Skeletal muscle satellite cell (primary cell): ENCODE measurements at regions not wholly inside any gene's neighbourhood (a gene's known extent, or its start where the extent isn't known, plus 50 kb on each side); places are given as distances from the start of the nearest gene placed in this dataset.

Experiments
- H3K27me3 ChIP-seq: 2 replicates; pipeline ENCODE4 v1.7.0; 2013; ENCODE audit warnings: low read length; ENCODE audit not compliant: control insufficient read depth, insufficient read depth
- H3K36me3 ChIP-seq: 2 replicates; pipeline ENCODE4 v1.7.0; 2013; ENCODE audit warnings: mild to moderate bottlenecking, control low read depth, low read length; ENCODE audit not compliant: insufficient read depth
- H3K4me1 ChIP-seq: 2 replicates; pipeline ENCODE4 v1.7.0; 2013; ENCODE audit warnings: low read length; ENCODE audit not compliant: control insufficient read depth, insufficient read depth
- H3K4me2 ChIP-seq: 2 replicates; pipeline ENCODE4 v1.7.0; 2013; ENCODE audit warnings: mild to moderate bottlenecking, low read length
- H3K4me3 ChIP-seq: 2 replicates; pipeline ENCODE4 v1.7.0; 2013; ENCODE audit warnings: low read length
- H3K9ac ChIP-seq: 2 replicates; pipeline ENCODE4 v1.7.0; 2013; ENCODE audit warnings: mild to moderate bottlenecking, low read depth, low read length, moderate library complexity
- H3K9me3 ChIP-seq: replicated peaks from 2 replicates; pipeline ENCODE4 v1.7.0; 2013; ENCODE audit warnings: mild to moderate bottlenecking, control low read depth, low read length

- Histone ChIP-seq H3K9me3 (no peaks in the 10 kb centered on the region), H3K4me2 (no peak overlapping the region), H3K4me1 (no peaks in the 10 kb centered on the region), H3K36me3 (no peaks in the 10 kb centered on the region), H3K4me3 (no peak overlapping the region), H3K9ac (no peak overlapping the region), H3K27me3 (no peaks in the 10 kb centered on the region)
Measured at GRCh38 chr17:33651686-33652085, 358.6 kb upstream of the ASIC2 start.

GRCh38 chr17:33652731-33653398 lies 359.8 kb upstream of the ASIC2 start:
- H3K4me3 ChIP-seq, result no peak overlapping the region
- H3K4me2 ChIP-seq, result no peak overlapping the region
- H3K27me3 ChIP-seq, result no peaks in the 10 kb centered on the region
- H3K36me3 ChIP-seq, result no peaks in the 10 kb centered on the region
- no peaks in the 10 kb centered on the region for H3K4me1 ChIP-seq
- no peak overlapping the region for H3K9ac ChIP-seq
- no peaks in the 10 kb centered on the region for H3K9me3 ChIP-seq

- Histone ChIP-seq H3K9me3 (no peaks in the 10 kb centered on the region), H3K4me3 (no peak overlapping the region), H3K4me1 (no peaks in the 10 kb centered on the region), H3K27me3 (no peaks in the 10 kb centered on the region), H3K36me3 (no peaks in the 10 kb centered on the region), H3K4me2 (no peak overlapping the region), H3K9ac (no peak overlapping the region)
Measured at GRCh38 chr17:33653399-33653788, 360.3 kb upstream of the ASIC2 start.

GRCh38 chr17:33657181-33657580 lies 364.1 kb upstream of the ASIC2 start:
- Histone ChIP-seq H3K4me3 (no peak overlapping the region), H3K9ac (no peak overlapping the region), H3K4me1 (no peaks in the 10 kb centered on the region), H3K27me3 (no peaks in the 10 kb centered on the region), H3K36me3 (no peaks in the 10 kb centered on the region), H3K4me2 (no peak overlapping the region), H3K9me3 (no peaks in the 10 kb centered on the region)

GRCh38 chr17:33661975-33662374 lies 368.9 kb upstream of the ASIC2 start:
- no peak overlapping the region for H3K9ac ChIP-seq
- H3K4me2 ChIP-seq, result no peak overlapping the region
- no peaks in the 10 kb centered on the region for H3K36me3 ChIP-seq
- H3K4me3 ChIP-seq, result no peak overlapping the region
- H3K9me3 ChIP-seq, result no peaks in the 10 kb centered on the region
- H3K27me3 ChIP-seq, result no peaks in the 10 kb centered on the region
- H3K4me1 ChIP-seq, result no peaks in the 10 kb centered on the region

- H3K4me2 ChIP-seq, result no peak overlapping the region
- H3K9ac ChIP-seq, result no peak overlapping the region
- H3K4me1 ChIP-seq, result no peaks in the 10 kb centered on the region
- H3K36me3 ChIP-seq, result no peaks in the 10 kb centered on the region
- H3K4me3 ChIP-seq, result no peak overlapping the region
- no peaks in the 10 kb centered on the region for H3K9me3 ChIP-seq
- H3K27me3 ChIP-seq, result no peaks in the 10 kb centered on the region
Measured at GRCh38 chr17:33664116-33664840, 371.2 kb upstream of the ASIC2 start.

GRCh38 chr17:33667052-33667509 lies 374.0 kb upstream of the ASIC2 start:
- no peaks in the 10 kb centered on the region for H3K36me3 ChIP-seq
- no peaks in the 10 kb centered on the region for H3K9me3 ChIP-seq
- no peak overlapping the region for H3K4me3 ChIP-seq
- H3K4me2 ChIP-seq, result no peak overlapping the region
- H3K9ac ChIP-seq, result no peak overlapping the region
- H3K27me3 ChIP-seq, result no peaks in the 10 kb centered on the region
- H3K4me1 ChIP-seq, result no peaks in the 10 kb centered on the region

- Histone ChIP-seq H3K4me1 (no peaks in the 10 kb centered on the region), H3K9me3 (no peaks in the 10 kb centered on the region), H3K36me3 (no peaks in the 10 kb centered on the region), H3K27me3 (no peaks in the 10 kb centered on the region), H3K4me2 (no peak overlapping the region), H3K9ac (no peak overlapping the region), H3K4me3 (no peak overlapping the region)
Measured at GRCh38 chr17:33667671-33668070, 374.6 kb upstream of the ASIC2 start.

- no peak overlapping the region for H3K9ac ChIP-seq
- H3K36me3 ChIP-seq, result no peaks in the 10 kb centered on the region
- H3K4me1 ChIP-seq, result no peaks in the 10 kb centered on the region
- no peak overlapping the region for H3K4me3 ChIP-seq
- H3K27me3 ChIP-seq, result no peaks in the 10 kb centered on the region
- H3K9me3 ChIP-seq, result no peaks in the 10 kb centered on the region
- no peak overlapping the region for H3K4me2 ChIP-seq
Measured at GRCh38 chr17:33668516-33668915, 375.4 kb upstream of the ASIC2 start.

- no peak overlapping the region for H3K9ac ChIP-seq
- no peak overlapping the region for H3K4me3 ChIP-seq
- no peaks in the 10 kb centered on the region for H3K36me3 ChIP-seq
- H3K4me2 ChIP-seq, result no peak overlapping the region
- no peaks in the 10 kb centered on the region for H3K4me1 ChIP-seq
- H3K9me3 ChIP-seq, result no peaks in the 10 kb centered on the region
- H3K27me3 ChIP-seq, result no peaks in the 10 kb centered on the region
Measured at GRCh38 chr17:33671491-33671890, 378.4 kb upstream of the ASIC2 start.

- no peaks in the 10 kb centered on the region for H3K9me3 ChIP-seq
- no peak overlapping the region for H3K4me2 ChIP-seq
- H3K36me3 ChIP-seq, result no peaks in the 10 kb centered on the region
- no peaks in the 10 kb centered on the region for H3K4me1 ChIP-seq
- H3K9ac ChIP-seq, result no peak overlapping the region
- no peak overlapping the region for H3K4me3 ChIP-seq
- no peaks in the 10 kb centered on the region for H3K27me3 ChIP-seq
Measured at GRCh38 chr17:33674685-33675084, 381.6 kb upstream of the ASIC2 start.

- Histone ChIP-seq H3K4me1 (no peaks in the 10 kb centered on the region), H3K9ac (no peak overlapping the region), H3K4me3 (no peak overlapping the region), H3K27me3 (no peaks in the 10 kb centered on the region), H3K36me3 (no peaks in the 10 kb centered on the region), H3K9me3 (peaks cover under 1% of the 10 kb centered on the region), H3K4me2 (no peak overlapping the region)
Measured at GRCh38 chr17:33676444-33676843, 383.3 kb upstream of the ASIC2 start.
